ENCODE measurements at regions not wholly inside any gene's neighbourhood (a gene's known extent, or its start where the extent isn't known, plus 50 kb on each side); places are given as distances from the start of the nearest gene placed in this dataset.

DNA sequence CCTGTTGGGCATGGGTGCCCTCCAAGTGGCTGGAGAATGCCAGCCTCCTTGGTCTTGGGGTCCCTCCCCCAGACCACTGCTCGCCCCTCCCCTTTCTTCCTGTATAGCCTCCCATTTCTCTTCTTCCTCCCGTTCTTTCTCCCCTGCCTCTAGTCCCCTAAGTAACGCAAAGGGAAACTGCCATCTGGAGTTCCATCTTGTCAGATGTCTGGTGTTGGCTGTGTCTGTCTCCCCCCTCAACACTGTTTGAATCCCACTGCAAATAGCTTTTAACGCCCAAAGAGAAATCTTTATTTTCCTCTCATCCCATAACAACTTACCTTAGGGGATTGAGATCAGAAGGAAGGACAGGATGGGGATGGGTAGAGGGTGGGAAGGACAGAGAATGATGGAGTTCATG is 55.3 kb upstream of the CSF3R start:
- DNase-seq, result no peak

DNA sequence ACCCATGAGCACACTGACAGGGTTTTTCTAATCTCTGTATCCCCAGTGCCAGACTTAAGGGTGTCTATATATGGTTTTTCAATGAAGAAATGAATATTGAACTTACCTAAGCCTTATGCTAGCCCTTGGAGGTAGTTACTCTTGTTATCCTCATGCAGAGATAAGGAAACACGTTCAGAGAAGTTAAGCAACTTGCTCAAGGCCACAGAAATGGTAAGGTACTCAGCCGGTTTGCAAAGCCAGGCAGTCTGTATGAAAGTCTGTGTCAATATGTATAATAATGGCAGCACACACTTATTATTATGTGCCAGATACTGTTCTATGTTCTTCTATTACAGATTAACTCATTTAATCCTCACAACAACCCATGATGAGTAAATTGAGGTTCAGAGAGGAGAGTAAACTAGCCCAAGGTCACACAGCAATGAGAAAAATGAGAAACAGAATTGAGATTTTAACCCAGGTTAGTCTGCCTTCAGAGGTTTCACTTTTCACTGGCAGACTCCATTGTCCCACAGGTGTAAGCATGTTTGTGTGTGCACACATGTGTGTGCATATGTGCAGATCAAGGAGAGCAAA is 54.6 kb upstream of the CSF3R start:
- DNase-seq, result no peak

DNA sequence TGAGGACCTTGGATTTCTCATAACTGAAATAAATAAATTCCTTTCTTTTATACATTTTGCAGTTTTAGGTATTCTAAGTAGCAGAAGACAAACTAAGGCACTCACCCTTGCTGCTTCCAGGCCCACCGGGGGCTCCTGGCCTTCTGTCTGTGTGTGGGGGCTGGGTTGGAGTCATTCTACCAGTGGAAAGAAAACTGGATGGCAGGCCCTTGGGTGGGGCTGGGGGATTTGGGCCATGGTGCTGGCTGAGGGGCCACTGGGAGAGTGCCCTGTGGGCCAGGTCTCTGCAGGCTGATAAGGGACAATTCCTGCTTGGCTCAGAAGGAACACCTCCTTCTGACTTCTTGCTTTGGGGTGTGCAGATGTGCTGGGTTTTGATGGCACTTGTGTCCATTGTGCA is 54.0 kb upstream of the CSF3R start:
- DNase-seq, result no peak

DNA sequence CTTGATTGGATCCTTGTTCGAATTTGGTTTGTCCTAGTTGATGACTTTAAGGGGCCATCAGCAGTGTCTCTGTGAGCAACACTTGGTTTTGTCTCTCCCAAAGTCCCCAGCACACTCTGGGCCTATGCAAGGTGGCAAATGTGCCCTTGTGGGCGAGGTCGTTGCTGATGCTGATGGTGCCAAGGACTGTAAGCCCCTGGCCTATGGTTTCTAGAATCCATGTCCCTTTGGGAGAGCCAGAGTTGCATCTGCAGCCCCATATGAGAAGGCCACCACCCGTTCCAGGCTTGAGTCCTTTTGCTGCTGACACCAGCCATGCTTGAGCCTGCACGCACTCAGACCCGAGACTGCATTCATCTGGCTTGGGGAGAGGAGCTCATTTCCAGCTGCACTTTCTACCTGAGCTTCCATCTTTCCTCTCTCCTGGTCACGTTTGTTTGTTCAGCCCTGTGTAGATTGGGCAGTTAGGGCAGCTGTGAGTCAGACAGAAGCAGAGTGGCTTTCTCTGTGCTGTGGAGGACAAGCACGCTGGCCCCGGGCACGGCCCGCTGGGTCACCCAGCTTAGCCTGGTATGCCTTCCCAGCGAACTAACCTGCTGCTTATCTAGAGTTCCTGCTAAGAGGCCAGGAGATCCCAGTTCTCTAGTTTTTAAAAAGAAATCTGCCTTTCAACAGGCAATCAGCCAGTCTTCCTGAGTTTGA is 52.1 kb upstream of the CSF3R start:
- DNase-seq, result no peak

DNA sequence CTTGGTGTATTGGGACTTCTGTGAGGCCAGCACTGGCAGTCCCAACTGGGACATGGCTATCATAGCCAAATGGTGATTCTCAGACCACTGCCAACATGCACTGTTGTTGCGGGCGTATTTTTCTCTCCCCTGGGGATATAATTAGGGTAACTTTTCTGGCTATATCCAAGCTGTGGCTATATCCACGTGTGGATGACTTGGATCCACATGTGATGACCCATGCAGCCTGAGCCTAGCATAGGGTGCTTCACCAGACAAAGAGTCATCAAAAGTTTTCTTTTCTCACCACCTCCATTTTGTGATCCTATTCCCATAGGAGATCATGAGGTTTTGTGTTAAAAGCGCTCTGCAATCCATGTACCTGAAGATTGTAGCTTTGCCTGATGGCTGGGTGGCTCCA is 51.2 kb upstream of the CSF3R start:
- no peak for DNase-seq

DNA sequence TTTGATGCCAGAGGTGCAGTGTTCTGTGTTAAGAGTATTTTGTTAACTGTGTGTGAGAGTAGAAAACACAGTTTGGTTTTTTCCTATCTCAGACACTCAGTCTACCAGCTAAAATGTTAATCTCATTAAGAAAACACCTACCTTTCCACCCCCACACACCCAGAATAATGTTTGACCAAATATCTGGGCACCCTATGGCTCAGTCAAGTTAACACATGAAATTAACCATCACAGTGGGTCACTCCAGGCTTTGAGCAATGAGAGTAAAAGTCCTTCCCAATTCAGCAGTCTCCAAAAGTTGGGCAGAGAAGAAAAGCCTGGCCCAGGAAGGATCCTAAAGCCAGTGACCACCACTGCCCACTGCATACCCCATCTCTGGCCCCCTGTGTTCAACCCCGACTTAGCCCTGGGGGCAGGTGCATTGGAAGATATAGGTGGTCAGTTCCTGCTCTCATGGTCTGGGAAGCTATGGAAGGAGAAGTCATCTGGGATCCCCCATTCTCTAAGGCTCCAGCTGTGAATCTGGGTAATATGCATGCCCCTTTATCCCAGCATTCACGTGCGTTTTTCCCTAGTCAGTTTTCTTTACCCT is 50.2 kb upstream of the CSF3R start:
- no peak for DNase-seq

Data from NCI-H524 (cell line).